IMR-90 (cell line): ENCODE measurements at regions not wholly inside any gene's neighbourhood (a gene's known extent, or its start where the extent isn't known, plus 50 kb on each side); places are given as distances from the start of the nearest gene placed in this dataset.

ENCODE experiments used
- ATAC-seq: fragments of 200-7000 bp; cut with Tn5 transposase; 2 replicates; pipeline ENCODE4 v1.9.1; 2020; ENCODE audit warnings: low read depth, mild to moderate bottlenecking, moderate library complexity
- BruUV-seq: library from RNA; stranded (reverse); fragments of 400-500 nt; replicated peaks from 2 replicates; lab custom pipeline; 2021; lab: Mats Ljungman, UMichigan
- CTCF ChIA-PET: fragments of 300-600 bp; formaldehyde crosslinking; extraction: SDS; loops from one replicate; lab custom pipeline; 2021; ENCODE audit warnings: antibody characterized with exemption; lab: Yijun Ruan, JAX
- POLR2A ChIA-PET: fragments of 300-600 bp; sonication (Branson Sonifier 250); formaldehyde crosslinking; loops from one replicate; lab custom pipeline; 2022; ENCODE audit warnings: antibody characterized with exemption; ENCODE audit not compliant: unreplicated experiment; lab: Charles Lee
- DNase-seq: peaks from one replicate; pipeline ENCODE4 v3.0.0; 2013
- H2AFZ ChIP-seq: replicated peaks from 2 replicates; pipeline ENCODE3; 2013; ENCODE audit warnings: low read length, mild to moderate bottlenecking; ENCODE audit not compliant: poor library complexity
- H2AK5ac ChIP-seq: 2 replicates; pipeline ENCODE4 v1.6.1; 2013; ENCODE audit warnings: low read depth, low read length, inconsistent platforms
- H2AK9ac ChIP-seq: replicated peaks from 2 replicates; pipeline ENCODE3; 2013; ENCODE audit warnings: mild to moderate bottlenecking, low read depth, low read length, moderate library complexity; ENCODE audit not compliant: poor library complexity
- H2BK120ac ChIP-seq: 2 replicates; pipeline ENCODE4 v1.6.1; 2013; ENCODE audit warnings: low read depth, low read length, inconsistent platforms
- H2BK15ac ChIP-seq: 3 replicates; pipeline ENCODE4 v1.6.1; 2013; ENCODE audit warnings: low read depth, low read length, inconsistent platforms
- H2BK20ac ChIP-seq: 2 replicates; pipeline ENCODE4 v1.6.1; 2013; ENCODE audit warnings: low read depth, mild to moderate bottlenecking, inconsistent platforms, low read length, moderate library complexity
- H2BK5ac ChIP-seq: 2 replicates; pipeline ENCODE4 v1.6.1; 2013; ENCODE audit warnings: mild to moderate bottlenecking, low read depth, low read length, inconsistent platforms; ENCODE audit not compliant: poor library complexity, severe bottlenecking
- H3K14ac ChIP-seq: replicated peaks from 2 replicates; pipeline ENCODE4 v1.6.1; 2013; ENCODE audit warnings: low read depth, low read length, inconsistent platforms
- H3K18ac ChIP-seq: 2 replicates; pipeline ENCODE4 v1.6.1; 2013; ENCODE audit warnings: low read depth, low read length, control low read depth
- H3K23ac ChIP-seq: 2 replicates; pipeline ENCODE4 v1.6.1; 2013; ENCODE audit warnings: low read depth, low read length, inconsistent platforms
- H3K27ac ChIP-seq: 2 replicates; pipeline ENCODE4 v1.5.1; 2013; ENCODE audit warnings: mild to moderate bottlenecking, control low read depth, low read length; ENCODE audit not compliant: insufficient read depth
- H3K27me3 ChIP-seq: 2 replicates; pipeline ENCODE4 v1.6.1; 2013; ENCODE audit warnings: low read length; ENCODE audit not compliant: control insufficient read depth, insufficient read depth
- H3K36me3 ChIP-seq: 2 replicates; pipeline ENCODE4 v1.6.1; 2013; ENCODE audit warnings: low read length, mixed read lengths; ENCODE audit not compliant: control insufficient read depth, insufficient read depth
- H3K4ac ChIP-seq: 2 replicates; pipeline ENCODE4 v1.6.1; 2013; ENCODE audit warnings: low read depth, low read length, inconsistent platforms
- H3K4me1 ChIP-seq: 2 replicates; pipeline ENCODE4 v1.6.1; 2013; ENCODE audit warnings: low read length, mixed read lengths; ENCODE audit not compliant: control insufficient read depth, insufficient read depth
- H3K4me2 ChIP-seq: 2 replicates; pipeline ENCODE4 v1.6.1; 2013; ENCODE audit warnings: low read depth, mild to moderate bottlenecking, control low read depth, low read length, moderate library complexity
- H3K4me3 ChIP-seq: 2 replicates; pipeline ENCODE4 v1.5.1; 2013; ENCODE audit warnings: low read depth, mild to moderate bottlenecking, control low read depth, low read length, moderate library complexity; ENCODE audit not compliant: insufficient read depth
- H3K56ac ChIP-seq: 2 replicates; pipeline ENCODE4 v1.6.1; 2013; ENCODE audit warnings: low read length, inconsistent platforms; ENCODE audit not compliant: insufficient read depth; ENCODE audit errors: extremely low read depth
- H3K79me1 ChIP-seq, 2 experiments: 2 replicates each; pipeline ENCODE4 v1.6.1; 2013; ENCODE audit warnings: low read length in 2 of 2, inconsistent platforms in 1 of 2, low read depth in 1 of 2
- H3K9ac ChIP-seq: 2 replicates; pipeline ENCODE4 v1.6.1; 2013; ENCODE audit warnings: low read depth, low read length, control low read depth
- H3K9me1 ChIP-seq: 2 replicates; pipeline ENCODE4 v1.6.1; 2013; ENCODE audit warnings: low read length, inconsistent platforms; ENCODE audit not compliant: insufficient read depth
- H3K9me3 ChIP-seq: 2 replicates; pipeline ENCODE4 v1.6.1; 2013; ENCODE audit warnings: low read length; ENCODE audit not compliant: control insufficient read depth, insufficient read depth
- H4K20me1 ChIP-seq: 2 replicates; pipeline ENCODE4 v1.6.1; 2013; ENCODE audit warnings: low read length, inconsistent platforms; ENCODE audit not compliant: insufficient read depth
- H4K5ac ChIP-seq: 2 replicates; pipeline ENCODE4 v1.6.1; 2013; ENCODE audit warnings: mild to moderate bottlenecking, low read depth, low read length, control low read depth
- H4K8ac ChIP-seq, 2 experiments: 2 replicates each; pipeline ENCODE4 v1.6.1; 2013; ENCODE audit warnings: low read depth in 2 of 2, low read length in 2 of 2, control low read depth in 1 of 2, inconsistent platforms in 1 of 2
- H4K91ac ChIP-seq: 2 replicates; pipeline ENCODE4 v1.6.1; 2013; ENCODE audit warnings: low read depth, low read length, inconsistent platforms; ENCODE audit not compliant: insufficient read depth
- CEBPB ChIP-seq: IDR thresholded peaks from 2 replicates; pipeline ENCODE4 v1.6.1; 2012; ENCODE audit warnings: low read depth, low read length, improper control_type of control experiment
- CHD1 ChIP-seq: IDR thresholded peaks from 2 replicates; pipeline ENCODE4 v1.6.1; 2012; ENCODE audit warnings: low read depth, low read length, improper control_type of control experiment
- FOS ChIP-seq: fragments of 150-350 bp; IDR thresholded peaks from 2 replicates; pipeline ENCODE4 v1.6.1; 2016; ENCODE audit warnings: low read depth, low read length
- MAFK ChIP-seq: IDR thresholded peaks from 2 replicates; pipeline ENCODE4 v1.6.1; 2012; ENCODE audit warnings: low read depth, low read length, improper control_type of control experiment
- MAZ ChIP-seq: IDR thresholded peaks from 2 replicates; pipeline ENCODE4 v1.6.1; 2012; ENCODE audit warnings: low read depth, mild to moderate bottlenecking, low read length, improper control_type of control experiment, moderate library complexity, borderline replicate concordance
- MXI1 ChIP-seq: IDR thresholded peaks from 2 replicates; pipeline ENCODE4 v1.6.1; 2012; ENCODE audit warnings: low read depth, mild to moderate bottlenecking, low read length, moderate library complexity, borderline replicate concordance
- NFE2L2 ChIP-seq: fragments of 150-350 bp; IDR thresholded peaks from 2 replicates; pipeline ENCODE4 v1.6.1; 2016; ENCODE audit warnings: low read depth, mild to moderate bottlenecking, low read length
- POLR2A ChIP-seq: IDR thresholded peaks from 2 replicates; pipeline ENCODE4 v1.6.1; 2012; ENCODE audit warnings: mild to moderate bottlenecking, low read depth, low read length
- RAD21 ChIP-seq: IDR thresholded peaks from 2 replicates; pipeline ENCODE4 v1.6.1; 2012; ENCODE audit warnings: low read length, improper control_type of control experiment
- RCOR1 ChIP-seq: IDR thresholded peaks from 2 replicates; pipeline ENCODE4 v1.6.1; 2012; ENCODE audit warnings: mild to moderate bottlenecking, low read length, improper control_type of control experiment; ENCODE audit not compliant: insufficient replicate concordance
- RFX5 ChIP-seq: IDR thresholded peaks from 2 replicates; pipeline ENCODE4 v1.8.0; 2012; ENCODE audit warnings: low read depth, mild to moderate bottlenecking, low read length, moderate library complexity
- SMC3 ChIP-seq: fragments of 150-350 bp; IDR thresholded peaks from 2 replicates; pipeline ENCODE4 v1.6.1; 2016; ENCODE audit warnings: low read depth, mild to moderate bottlenecking, antibody characterized with exemption, low read length, moderate library complexity
- WGBS, 2 experiments: methylation state at CpG; one replicate each; pipeline versions ENCODE4 v1.1.5 to v1.1.7; 2013; ENCODE audit warnings: missing lambda C conversion rate in 2 of 2; ENCODE audit not compliant: insufficient read length in 1 of 2; ENCODE audit errors: extremely low coverage in 2 of 2; 5-methylcytosine and 5-hydroxymethylcytosine counted together
- dilution Hi-C: fragments of 300-500 bp; cut with HindIII; formaldehyde crosslinking; loops from one replicate; pipeline ENCODE4 v1.14.3; 2018; ENCODE audit warnings: low sequenced_read_pairs; ENCODE audit not compliant: unreplicated experiment
- in situ Hi-C: fragments of 300-500 bp; cut with MboI; formaldehyde crosslinking; loops from 3 replicates; pipeline ENCODE4 v1.14.3; 2019; ENCODE audit warnings: low sequenced_read_pairs, inconsistent platforms, mixed read lengths
- intact Hi-C: fragments of 100-400 bp; cut with micrococcal nuclease; formaldehyde crosslinking; loops from 2 replicates; pipeline ENCODE4 v1.10.0; 2022
- TF ChIP-seq, protein P1 (sequence below): fragments of 150-350 bp; IDR thresholded peaks from 2 replicates; pipeline ENCODE4 v1.6.1; 2017; ENCODE audit warnings: mild to moderate bottlenecking, antibody characterized with exemption, low read length, low read depth
- TF ChIP-seq, protein P2 (sequence below): fragments of 150-350 bp; IDR thresholded peaks from 2 replicates; pipeline ENCODE4 v1.6.1; 2016; ENCODE audit warnings: low read depth, mild to moderate bottlenecking, low read length, moderate library complexity, borderline replicate concordance
- TF ChIP-seq, protein P3 (sequence below): conservative IDR thresholded peaks from 2 replicates; pipeline ENCODE4 v1.5.1; 2012; ENCODE audit warnings: mild to moderate bottlenecking, low read depth, low read length, improper control_type of control experiment

DNA sequence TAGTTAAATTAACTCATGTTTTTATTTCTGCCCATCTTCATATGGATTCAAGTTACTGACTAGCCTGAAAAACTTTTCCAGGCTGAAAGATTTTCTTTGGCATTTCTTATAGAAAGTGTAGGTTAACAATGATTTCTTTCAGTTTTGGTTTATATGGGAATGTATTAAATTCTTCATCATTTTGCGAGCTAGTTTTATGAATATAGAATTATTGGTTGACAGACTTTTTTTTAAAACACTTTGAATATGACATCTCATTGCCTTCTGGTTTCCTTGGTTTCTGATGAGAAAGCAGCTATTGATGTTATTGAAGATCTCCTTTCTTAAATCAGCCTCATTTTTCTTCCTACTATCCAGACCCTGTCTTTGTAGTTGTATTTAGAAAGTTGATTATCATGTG lies 211.0 kb upstream of the AKR1E2 start:
- no peak overlapping the region for H3K4me3 ChIP-seq
- no TSS peak for BruUV-seq
- no peak overlapping the region for H4K91ac ChIP-seq
- H2BK120ac ChIP-seq, result no peak overlapping the region
- no peaks in the 10 kb centered on the region for H3K27me3 ChIP-seq
- H2BK20ac ChIP-seq, result no peak overlapping the region
- no peak overlapping the region for H3K9ac ChIP-seq
- dilution Hi-C loops (no loop called here), intact Hi-C loops (no loop called here), in situ Hi-C loops (no loop called here)
- no peak overlapping the region for H3K18ac ChIP-seq
- no CpG with 5 or more reads among the region's 1 CpG for WGBS, 2 experiments
- no peaks in the 10 kb centered on the region for H3K9me1 ChIP-seq
- H2AK5ac ChIP-seq, result no peak overlapping the region
- no peak overlapping the region for H3K4ac ChIP-seq
- H3K14ac ChIP-seq, result no peak overlapping the region
- H3K9me3 ChIP-seq, result peaks cover 6% of the 10 kb centered on the region
- no peak overlapping the region for H4K8ac ChIP-seq
- H2BK15ac ChIP-seq, result no peak overlapping the region
- no peak overlapping the region for H3K56ac ChIP-seq
- H2BK5ac ChIP-seq, result no peak overlapping the region
- no peak overlapping the region for H3K4me2 ChIP-seq
- CTCF ChIA-PET, result no interaction called here
- no peak overlapping the region for H4K5ac ChIP-seq
- no peaks in the 10 kb centered on the region for H4K20me1 ChIP-seq
- no peak overlapping the region for H2AK9ac ChIP-seq
- H3K36me3 ChIP-seq, result no peaks in the 10 kb centered on the region
- H3K4me1 ChIP-seq, result no peaks in the 10 kb centered on the region
- no peaks in the 10 kb centered on the region for H3K79me1 ChIP-seq
- POLR2A ChIA-PET, result no interaction called here
- DNase-seq, result no peak
- no peak overlapping the region for H3K23ac ChIP-seq
- no peak for ATAC-seq
- no peak overlapping the region for H2AFZ ChIP-seq
- TF ChIP-seq RAD21 (no peak), POLR2A (no peak), SMC3 (no peak), RCOR1 (no peak), CEBPB (no peak), FOS (no peak), CHD1 (no peak), RFX5 (no peak), MXI1 (no peak), MAFK (no peak), NFE2L2 (no peak), MAZ (no peak)
- TF ChIP-seq, protein P1, sequence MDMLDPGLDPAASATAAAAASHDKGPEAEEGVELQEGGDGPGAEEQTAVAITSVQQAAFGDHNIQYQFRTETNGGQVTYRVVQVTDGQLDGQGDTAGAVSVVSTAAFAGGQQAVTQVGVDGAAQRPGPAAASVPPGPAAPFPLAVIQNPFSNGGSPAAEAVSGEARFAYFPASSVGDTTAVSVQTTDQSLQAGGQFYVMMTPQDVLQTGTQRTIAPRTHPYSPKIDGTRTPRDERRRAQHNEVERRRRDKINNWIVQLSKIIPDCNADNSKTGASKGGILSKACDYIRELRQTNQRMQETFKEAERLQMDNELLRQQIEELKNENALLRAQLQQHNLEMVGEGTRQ, result no peak
- TF ChIP-seq, protein P2, sequence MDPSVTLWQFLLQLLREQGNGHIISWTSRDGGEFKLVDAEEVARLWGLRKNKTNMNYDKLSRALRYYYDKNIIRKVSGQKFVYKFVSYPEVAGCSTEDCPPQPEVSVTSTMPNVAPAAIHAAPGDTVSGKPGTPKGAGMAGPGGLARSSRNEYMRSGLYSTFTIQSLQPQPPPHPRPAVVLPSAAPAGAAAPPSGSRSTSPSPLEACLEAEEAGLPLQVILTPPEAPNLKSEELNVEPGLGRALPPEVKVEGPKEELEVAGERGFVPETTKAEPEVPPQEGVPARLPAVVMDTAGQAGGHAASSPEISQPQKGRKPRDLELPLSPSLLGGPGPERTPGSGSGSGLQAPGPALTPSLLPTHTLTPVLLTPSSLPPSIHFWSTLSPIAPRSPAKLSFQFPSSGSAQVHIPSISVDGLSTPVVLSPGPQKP, result no peak
- TF ChIP-seq, protein P3, sequence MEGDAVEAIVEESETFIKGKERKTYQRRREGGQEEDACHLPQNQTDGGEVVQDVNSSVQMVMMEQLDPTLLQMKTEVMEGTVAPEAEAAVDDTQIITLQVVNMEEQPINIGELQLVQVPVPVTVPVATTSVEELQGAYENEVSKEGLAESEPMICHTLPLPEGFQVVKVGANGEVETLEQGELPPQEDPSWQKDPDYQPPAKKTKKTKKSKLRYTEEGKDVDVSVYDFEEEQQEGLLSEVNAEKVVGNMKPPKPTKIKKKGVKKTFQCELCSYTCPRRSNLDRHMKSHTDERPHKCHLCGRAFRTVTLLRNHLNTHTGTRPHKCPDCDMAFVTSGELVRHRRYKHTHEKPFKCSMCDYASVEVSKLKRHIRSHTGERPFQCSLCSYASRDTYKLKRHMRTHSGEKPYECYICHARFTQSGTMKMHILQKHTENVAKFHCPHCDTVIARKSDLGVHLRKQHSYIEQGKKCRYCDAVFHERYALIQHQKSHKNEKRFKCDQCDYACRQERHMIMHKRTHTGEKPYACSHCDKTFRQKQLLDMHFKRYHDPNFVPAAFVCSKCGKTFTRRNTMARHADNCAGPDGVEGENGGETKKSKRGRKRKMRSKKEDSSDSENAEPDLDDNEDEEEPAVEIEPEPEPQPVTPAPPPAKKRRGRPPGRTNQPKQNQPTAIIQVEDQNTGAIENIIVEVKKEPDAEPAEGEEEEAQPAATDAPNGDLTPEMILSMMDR, result no peak
- no peak overlapping the region for H3K27ac ChIP-seq
